H1 (cell line): ENCODE measurements at regions not wholly inside any gene's neighbourhood (a gene's known extent, or its start where the extent isn't known, plus 50 kb on each side); places are given as distances from the start of the nearest gene placed in this dataset.

ENCODE experiments used
- ATF3 ChIP-seq: IDR thresholded peaks from 2 replicates; pipeline ENCODE4 v1.6.1; 2011; ENCODE audit warnings: low read depth, mild to moderate bottlenecking, low read length; ENCODE audit not compliant: insufficient read depth
- CBX8 ChIP-seq: fragments of 300-800, 300-1000 bp; sonication (generic); IDR thresholded peaks from 2 replicates; pipeline ENCODE4 v1.7.1; 2016; ENCODE audit warnings: low read depth, low read length, borderline replicate concordance
- CTBP2 ChIP-seq: IDR thresholded peaks from 2 replicates; pipeline ENCODE4 v1.7.0; 2011; ENCODE audit warnings: borderline replicate concordance, mild to moderate bottlenecking, moderate library complexity, mixed read lengths, low read length; ENCODE audit not compliant: insufficient read depth, insufficient read length
- EZH2 ChIP-seq: fragments of 200-600 bp; sonication (generic); IDR thresholded peaks from 2 replicates; pipeline ENCODE4 v1.7.1; 2012; ENCODE audit warnings: low read depth, mild to moderate bottlenecking, moderate library complexity, low read length, inconsistent platforms; ENCODE audit not compliant: severe bottlenecking
- HDAC6 ChIP-seq: IDR thresholded peaks from one replicate; pipeline ENCODE4 v1.7.1; 2012; ENCODE audit warnings: low read depth, mild to moderate bottlenecking, inconsistent platforms, low read length, moderate library complexity
- POLR2AphosphoS5 ChIP-seq: IDR thresholded peaks from 2 replicates; pipeline ENCODE4 v1.6.1; 2011; ENCODE audit warnings: low read depth, low read length
- TBP ChIP-seq: IDR thresholded peaks from 2 replicates; pipeline ENCODE4 v1.6.1; 2011; ENCODE audit warnings: low read depth, low read length, improper control_type of control experiment

GRCh38 chr17:72514321-72514861 is 393.6 kb downstream of the SOX9 start (continued):
- TF ChIP-seq CBX8: no peak
- TF ChIP-seq EZH2: no peak
- no peak for TF ChIP-seq ATF3
- no peak for TF ChIP-seq POLR2AphosphoS5
- TF ChIP-seq TBP: no peak
- no peak for TF ChIP-seq HDAC6
- TF ChIP-seq CTBP2: no peak
